GM23248 (cell line): ENCODE measurements at regions not wholly inside any gene's neighbourhood (a gene's known extent, or its start where the extent isn't known, plus 50 kb on each side); places are given as distances from the start of the nearest gene placed in this dataset.
"Not testable (repeated sequence)": the region's sequence is repeated elsewhere in the genome, so short reads cannot be mapped to it uniquely, and the experiment has no call there.

ENCODE experiments used
- DNase-seq: peaks from one replicate; pipeline ENCODE4 v3.0.0-alpha.2; 2015
- H2AFZ ChIP-seq: fragments of 200-600 bp; sonication (generic); 2 replicates; pipeline ENCODE4 v1.6.1; 2016; ENCODE audit warnings: antibody characterized with exemption
- H3F3A ChIP-seq: fragments of 200-600 bp; sonication (generic); 2 replicates; pipeline ENCODE4 v1.6.1; 2016; ENCODE audit warnings: mild to moderate bottlenecking, antibody characterized with exemption, mixed run types; ENCODE audit not compliant: insufficient read depth
- H3K27ac ChIP-seq: fragments of 200-600 bp; sonication (generic); 2 replicates; pipeline ENCODE4 v1.5.1; 2016; ENCODE audit warnings: mild to moderate bottlenecking
- H3K27me3 ChIP-seq: fragments of 200-600 bp; sonication (generic); replicated peaks from 2 replicates; pipeline ENCODE4 v1.6.1; 2016; ENCODE audit warnings: mild to moderate bottlenecking; ENCODE audit not compliant: insufficient read depth
- H3K36me3 ChIP-seq: fragments of 200-600 bp; sonication (generic); 2 replicates; pipeline ENCODE4 v1.6.1; 2016; ENCODE audit warnings: low read depth, mild to moderate bottlenecking
- H3K4me1 ChIP-seq: fragments of 200-600 bp; sonication (generic); 2 replicates; pipeline ENCODE4 v1.6.1; 2016; ENCODE audit warnings: mild to moderate bottlenecking; ENCODE audit not compliant: insufficient read depth
- H3K4me2 ChIP-seq: fragments of 200-600 bp; sonication (generic); one replicate; pipeline ENCODE4 v1.6.1; 2016; ENCODE audit warnings: mild to moderate bottlenecking; ENCODE audit not compliant: unreplicated experiment
- H3K4me3 ChIP-seq: fragments of 200-600 bp; sonication (generic); 2 replicates; pipeline ENCODE4 v1.5.1; 2016; ENCODE audit warnings: mild to moderate bottlenecking
- H3K79me2 ChIP-seq: fragments of 200-600 bp; sonication (generic); 2 replicates; pipeline ENCODE4 v1.6.1; 2016; ENCODE audit warnings: mild to moderate bottlenecking; ENCODE audit not compliant: insufficient read depth
- H3K9ac ChIP-seq: fragments of 200-600 bp; sonication (generic); 2 replicates; pipeline ENCODE4 v1.6.1; 2016; ENCODE audit warnings: mild to moderate bottlenecking
- H3K9me2 ChIP-seq: fragments of 200-600 bp; sonication (generic); 2 replicates; pipeline ENCODE4 v1.6.1; 2016; ENCODE audit warnings: mixed run types, mild to moderate bottlenecking, moderate library complexity; ENCODE audit not compliant: insufficient read depth
- H3K9me3 ChIP-seq: fragments of 200-600 bp; sonication (generic); one replicate; pipeline ENCODE4 v1.6.1; 2017; ENCODE audit warnings: low read depth
- H4K20me1 ChIP-seq: fragments of 200-600 bp; sonication (generic); 2 replicates; pipeline ENCODE4 v1.6.0; 2016; ENCODE audit not compliant: insufficient read depth
- EZH2 ChIP-seq: fragments of 200-600 bp; sonication (generic); IDR thresholded peaks from 2 replicates; pipeline ENCODE4 v1.6.1; 2018; ENCODE audit warnings: antibody characterized with exemption, mild to moderate bottlenecking; ENCODE audit not compliant: insufficient read depth, poor library complexity, severe bottlenecking
- EZH2phosphoT487 ChIP-seq: fragments of 200-600 bp; sonication (generic); IDR thresholded peaks from 2 replicates; pipeline ENCODE4 v1.6.1; 2018; ENCODE audit warnings: antibody characterized with exemption, moderate library complexity, mild to moderate bottlenecking, low read depth; ENCODE audit not compliant: insufficient read depth
- WGBS, 2 experiments: methylation state at CpG; one replicate each; pipeline ENCODE4 v1.1.6; 2015 to 2017; ENCODE audit warnings: low lambda C conversion rate in 2 of 2, low coverage in 1 of 2; ENCODE audit errors: missing lambda C conversion rate in 2 of 2; 5-methylcytosine and 5-hydroxymethylcytosine counted together
- in situ Hi-C: fragments of 300-500 bp; cut with MboI; formaldehyde crosslinking; loops from 2 replicates; pipeline ENCODE4 v1.15.0; 2020

DNA sequence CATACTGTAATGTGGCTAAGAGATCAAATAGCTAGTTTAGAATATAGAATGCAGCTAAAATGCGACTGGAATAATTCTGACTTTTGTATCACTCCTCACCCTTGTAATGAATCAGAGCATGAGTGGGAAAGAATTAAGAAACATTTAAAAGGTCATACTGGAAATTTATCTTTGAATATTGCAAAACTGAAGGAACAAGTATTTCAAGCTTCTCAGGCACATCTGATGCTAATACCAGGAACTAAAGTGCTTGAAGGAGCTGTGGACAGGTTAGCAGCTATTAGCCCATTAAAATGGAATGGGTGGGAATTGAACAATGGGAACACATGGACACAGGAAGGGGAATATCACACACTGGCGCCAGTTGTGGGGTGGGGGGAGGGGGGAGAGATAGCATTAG, 144.2 kb upstream of the ZNF91 start:
- Histone ChIP-seq H3F3A (no peaks in the 10 kb centered on the region), H2AFZ (no peak overlapping the region), H3K4me2 (no peak overlapping the region), H3K36me3 (no peaks in the 10 kb centered on the region), H3K27ac (no peak overlapping the region), H3K4me3 (no peak overlapping the region), H4K20me1 (no peaks in the 10 kb centered on the region), H3K9ac (no peak overlapping the region), H3K27me3 (no peaks in the 10 kb centered on the region), H3K79me2 (no peaks in the 10 kb centered on the region), H3K9me3 (no peaks in the 10 kb centered on the region), H3K9me2 (no peaks in the 10 kb centered on the region), H3K4me1 (no peaks in the 10 kb centered on the region)
- no peak for TF ChIP-seq EZH2
- TF ChIP-seq EZH2phosphoT487: no peak
- in situ Hi-C loops: no loop called here
- WGBS, 2 experiments: 6 to 17% methylated on average over 2 of the region's 2 CpGs
- no peak for DNase-seq

DNA sequence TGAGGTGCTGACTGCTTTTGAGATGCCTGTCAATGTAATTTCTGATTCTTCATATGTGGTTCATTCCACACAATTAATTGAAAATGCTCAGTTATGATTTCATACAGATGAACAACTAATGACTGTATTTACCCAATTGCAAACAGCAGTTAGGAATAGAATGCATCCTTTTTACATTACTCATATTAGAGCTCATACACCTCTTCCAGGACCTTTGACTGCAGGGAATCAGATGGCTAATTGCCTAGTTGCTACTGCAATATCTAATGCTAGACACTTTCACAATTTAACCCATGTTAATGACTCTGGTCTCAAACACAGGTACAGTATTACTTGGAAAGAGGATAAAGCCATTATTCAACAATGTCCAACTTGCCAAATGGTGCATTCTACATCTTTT, 141.9 kb upstream of the ZNF91 start:
- H3K27me3 ChIP-seq, H2AFZ ChIP-seq, H3F3A ChIP-seq, H4K20me1 ChIP-seq, H3K79me2 ChIP-seq, in situ Hi-C loops, H3K9ac ChIP-seq, H3K4me2 ChIP-seq, H3K9me3 ChIP-seq, H3K9me2 ChIP-seq, H3K27ac ChIP-seq, H3K36me3 ChIP-seq, H3K4me3 ChIP-seq, DNase-seq, H3K4me1 ChIP-seq: not testable (repeated sequence)

GRCh38 chr19:23536341-23536740, 141.1 kb upstream of the ZNF91 start:
- H3K9me3 ChIP-seq, H3K4me1 ChIP-seq, H3K4me3 ChIP-seq, H3K36me3 ChIP-seq, DNase-seq, H3K9ac ChIP-seq, in situ Hi-C loops, H3K27ac ChIP-seq, H3K4me2 ChIP-seq, H3F3A ChIP-seq, H2AFZ ChIP-seq, H3K9me2 ChIP-seq, H4K20me1 ChIP-seq, H3K79me2 ChIP-seq, H3K27me3 ChIP-seq: not testable (repeated sequence)
- WGBS, 2 experiments: 4 to 12% methylated on average over 1 of the region's 1 CpG

- H2AFZ ChIP-seq, H3F3A ChIP-seq, H3K4me2 ChIP-seq, H3K27me3 ChIP-seq, H3K27ac ChIP-seq, H3K9me3 ChIP-seq, H3K79me2 ChIP-seq, in situ Hi-C loops, H3K9ac ChIP-seq, H4K20me1 ChIP-seq, H3K4me3 ChIP-seq, H3K4me1 ChIP-seq, DNase-seq, H3K9me2 ChIP-seq, H3K36me3 ChIP-seq: not testable (repeated sequence)
- 15 to 22% methylated on average over 5 of the region's 5 CpGs for WGBS, 2 experiments
These were observed 140.6 kb upstream of the ZNF91 start for GRCh38 chr19:23535901-23536300.

- H3K9me2 ChIP-seq, H2AFZ ChIP-seq, H3K4me2 ChIP-seq, H3K79me2 ChIP-seq, H3K4me3 ChIP-seq, in situ Hi-C loops, H3K4me1 ChIP-seq, DNase-seq, H3K27me3 ChIP-seq, H3K27ac ChIP-seq, H3F3A ChIP-seq, H3K9me3 ChIP-seq, H4K20me1 ChIP-seq, H3K9ac ChIP-seq, H3K36me3 ChIP-seq: not testable (repeated sequence)
- WGBS, 2 experiments: 75% methylated on average over 7 to 29 of the region's 30 CpGs
These were observed 138.2 kb upstream of the ZNF91 start for GRCh38 chr19:23533441-23533840.
